Mesenchymal stem cell (in vitro differentiated cells and primary cell): ENCODE measurements at regions not wholly inside any gene's neighbourhood (a gene's known extent, or its start where the extent isn't known, plus 50 kb on each side); places are given as distances from the start of the nearest gene placed in this dataset.

Source experiments
- DNase-seq: peaks from one replicate; pipeline ENCODE4 v3.0.0-alpha.2; 2013
- H2AFZ ChIP-seq: one replicate; pipeline ENCODE4 v1.6.1; 2013; ENCODE audit warnings: low read depth, mild to moderate bottlenecking, control low read depth, inconsistent platforms, low read length, moderate library complexity
- H2AK5ac ChIP-seq: 2 replicates; pipeline ENCODE4 v1.6.1; 2013; ENCODE audit warnings: low read length, moderate library complexity, mild to moderate bottlenecking, inconsistent platforms; ENCODE audit not compliant: severe bottlenecking
- H2BK120ac ChIP-seq: one replicate; pipeline ENCODE4 v1.6.1; 2013; ENCODE audit warnings: low read depth, mild to moderate bottlenecking, inconsistent platforms, low read length, moderate library complexity
- H2BK12ac ChIP-seq, 2 experiments: one replicate each; pipeline ENCODE4 v1.6.1; 2013; ENCODE audit warnings: inconsistent platforms in 2 of 2, low read length in 2 of 2, mild to moderate bottlenecking in 2 of 2, moderate library complexity in 2 of 2, control low read depth in 1 of 2
- H2BK15ac ChIP-seq: one replicate; pipeline ENCODE4 v1.6.1; 2013; ENCODE audit warnings: mild to moderate bottlenecking, low read depth, inconsistent platforms; ENCODE audit not compliant: poor library complexity, severe bottlenecking
- H2BK5ac ChIP-seq: 2 replicates; pipeline ENCODE4 v1.6.1; 2013; ENCODE audit warnings: low read depth, mild to moderate bottlenecking, low read length, control low read depth, inconsistent platforms; ENCODE audit not compliant: poor library complexity, severe bottlenecking
- H3K14ac ChIP-seq, 2 experiments: one replicate each; pipeline ENCODE4 v1.6.1; 2013; ENCODE audit warnings: inconsistent platforms in 2 of 2, low read length in 2 of 2, control low read depth in 1 of 2, mild to moderate bottlenecking in 1 of 2, moderate library complexity in 1 of 2
- H3K18ac ChIP-seq, 2 experiments: one replicate each; pipeline ENCODE4 v1.6.1; 2013; ENCODE audit warnings: inconsistent platforms in 2 of 2, low read length in 2 of 2, control low read depth in 1 of 2, low read depth in 1 of 2, mild to moderate bottlenecking in 1 of 2
- H3K23ac ChIP-seq, 2 experiments: one replicate each; pipeline ENCODE4 v1.6.1; 2013; ENCODE audit warnings: inconsistent platforms in 2 of 2, low read length in 2 of 2, mild to moderate bottlenecking in 2 of 2, moderate library complexity in 2 of 2, control low read depth in 1 of 2
- H3K27ac ChIP-seq: 2 replicates; pipeline ENCODE4 v1.5.1; 2013; ENCODE audit warnings: mild to moderate bottlenecking, moderate library complexity, low read length, control low read depth, inconsistent platforms; ENCODE audit not compliant: poor library complexity, severe bottlenecking
- H3K27me3 ChIP-seq, 2 experiments: 2 replicates each; pipeline versions ENCODE4 v1.6.1 to v1.7.0; 2013; ENCODE audit warnings: low read length in 2 of 2, mild to moderate bottlenecking in 2 of 2, moderate library complexity in 2 of 2, control low read depth in 1 of 2, inconsistent platforms in 1 of 2; ENCODE audit not compliant: control insufficient read depth in 1 of 2, insufficient read depth in 1 of 2
- H3K36me3 ChIP-seq, 2 experiments: 2 replicates each; pipeline versions ENCODE4 v1.6.1 to v1.7.0; 2013; ENCODE audit warnings: low read length in 2 of 2, control low read depth in 1 of 2, inconsistent platforms in 1 of 2, low read depth in 1 of 2, mild to moderate bottlenecking in 1 of 2; ENCODE audit not compliant: insufficient read depth in 2 of 2, control insufficient read depth in 1 of 2
- H3K4ac ChIP-seq, 2 experiments: one replicate each; pipeline ENCODE4 v1.6.1; 2013; ENCODE audit warnings: inconsistent platforms in 2 of 2, low read length in 2 of 2, mild to moderate bottlenecking in 2 of 2, moderate library complexity in 2 of 2, control low read depth in 1 of 2, low read depth in 1 of 2
- H3K4me1 ChIP-seq: 2 replicates; pipeline ENCODE4 v1.6.1; 2013; ENCODE audit warnings: low read depth, low read length, control low read depth; ENCODE audit not compliant: control insufficient read depth, insufficient read depth
- H3K4me2 ChIP-seq: 2 replicates; pipeline ENCODE4 v1.6.1; 2013; ENCODE audit warnings: low read length, mild to moderate bottlenecking, inconsistent platforms; ENCODE audit not compliant: poor library complexity, severe bottlenecking
- H3K4me3 ChIP-seq, 2 experiments: 2 replicates each; pipeline versions ENCODE4 v1.5.1 to v1.7.0; 2013; ENCODE audit warnings: low read length in 2 of 2, mild to moderate bottlenecking in 2 of 2, control low read depth in 1 of 2, low read depth in 1 of 2; ENCODE audit not compliant: insufficient read depth in 1 of 2
- H3K79me1 ChIP-seq: replicated peaks from 2 replicates; pipeline ENCODE4 v1.6.1; 2013; ENCODE audit warnings: mild to moderate bottlenecking, control low read depth, low read length, inconsistent platforms; ENCODE audit not compliant: poor library complexity, severe bottlenecking
- H3K9ac ChIP-seq: 2 replicates; pipeline ENCODE4 v1.7.0; 2013; ENCODE audit warnings: mild to moderate bottlenecking, low read length, moderate library complexity
- H3K9me3 ChIP-seq: 2 replicates; pipeline ENCODE4 v1.7.0; 2013; ENCODE audit warnings: mild to moderate bottlenecking, low read length; ENCODE audit not compliant: control insufficient read depth
- H4K8ac ChIP-seq: one replicate; pipeline ENCODE4 v1.6.1; 2013; ENCODE audit warnings: inconsistent platforms, mild to moderate bottlenecking, low read length, moderate library complexity
- H4K91ac ChIP-seq: one replicate; pipeline ENCODE4 v1.6.1; 2013; ENCODE audit warnings: mild to moderate bottlenecking, low read length, inconsistent platforms
- WGBS: methylation state at CpG from one replicate; pipeline ENCODE4 v1.1.7; 2013; ENCODE audit warnings: mixed read lengths; 5-methylcytosine and 5-hydroxymethylcytosine counted together

DNA sequence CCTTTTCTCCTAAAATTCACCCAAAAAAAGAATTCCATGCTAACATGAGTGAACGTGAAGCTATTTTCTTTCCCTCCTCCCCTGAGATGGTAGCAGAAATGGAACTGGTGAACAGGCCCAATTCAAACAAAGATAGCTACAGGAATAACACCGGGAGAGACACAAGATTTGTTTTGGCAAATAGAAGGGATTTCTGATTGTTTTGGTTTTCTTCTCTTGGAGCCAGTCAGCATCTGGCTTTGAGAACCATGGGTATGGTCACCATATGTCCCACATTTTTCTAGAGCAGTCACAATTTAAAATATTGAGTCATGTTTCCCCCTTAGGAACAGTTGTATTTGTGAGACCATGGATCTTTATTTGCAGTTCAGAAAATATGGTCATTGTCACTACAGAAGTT is 214.1 kb downstream of the FAM76B start:
- H4K8ac ChIP-seq = no peak overlapping the region
- no peak overlapping the region for H2BK120ac ChIP-seq
- 90% methylated on average over 2 of the region's 2 CpGs for WGBS
- no peak overlapping the region for H3K14ac ChIP-seq
- H3K27me3 ChIP-seq = no peaks in the 10 kb centered on the region
- no peak for DNase-seq
- H3K79me1 ChIP-seq = no peaks in the 10 kb centered on the region
- H3K4me3 ChIP-seq = no peak overlapping the region
- no peak overlapping the region for H3K9ac ChIP-seq
- H2AK5ac ChIP-seq = no peak overlapping the region
- no peak overlapping the region for H2BK15ac ChIP-seq
- no peak overlapping the region for H4K91ac ChIP-seq
- H3K18ac ChIP-seq = no peak overlapping the region
- no peak overlapping the region for H3K4ac ChIP-seq
- no peaks in the 10 kb centered on the region for H3K36me3 ChIP-seq
- H3K4me2 ChIP-seq = no peak overlapping the region
- no peaks in the 10 kb centered on the region for H3K9me3 ChIP-seq
- no peak overlapping the region for H2BK5ac ChIP-seq
- H3K23ac ChIP-seq = no peak overlapping the region
- no peak overlapping the region for H3K27ac ChIP-seq
- H3K4me1 ChIP-seq = no peaks in the 10 kb centered on the region
- no peak overlapping the region for H2AFZ ChIP-seq
- no peak overlapping the region for H2BK12ac ChIP-seq

DNA sequence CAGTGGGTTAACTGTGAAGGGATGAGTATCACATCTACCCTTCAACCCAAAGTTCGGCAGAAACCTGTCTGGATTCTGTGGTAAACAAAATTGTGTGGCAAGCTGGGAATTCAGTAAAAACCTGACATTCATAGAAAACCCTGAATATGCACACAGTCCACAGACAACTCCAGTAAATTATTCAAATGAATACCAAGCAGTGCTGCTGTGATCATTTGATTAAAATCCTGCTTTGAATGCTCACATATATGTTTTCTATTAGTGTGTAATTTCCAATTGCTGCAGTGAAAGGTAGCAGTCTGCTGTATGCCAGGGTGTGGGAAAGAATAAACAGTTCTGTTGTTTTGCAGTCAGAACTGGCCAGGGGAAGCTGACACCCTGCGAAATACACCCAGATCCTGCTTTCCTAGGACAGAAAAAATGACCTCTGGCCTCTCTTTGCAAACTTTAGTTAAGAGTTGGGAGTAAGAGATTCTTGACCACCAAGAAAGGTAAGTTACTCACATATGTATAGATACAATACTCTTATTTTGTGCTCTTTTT is 217.8 kb downstream of the FAM76B start:
- Histone ChIP-seq H3K18ac (no peak overlapping the region), H3K9me3 (peaks cover 9% of the 10 kb centered on the region), H3K36me3 (no peaks in the 10 kb centered on the region), H3K4me1 (no peaks in the 10 kb centered on the region), H2BK5ac (no peak overlapping the region), H3K79me1 (no peaks in the 10 kb centered on the region), H2AFZ (no peak overlapping the region), H3K4me3 (no peak overlapping the region), H2BK120ac (no peak overlapping the region), H2BK12ac (no peak overlapping the region), H3K4ac (no peak overlapping the region), H3K23ac (no peak overlapping the region), H4K91ac (no peak overlapping the region), H2BK15ac (no peak overlapping the region), H3K4me2 (no peak overlapping the region), H3K14ac (no peak overlapping the region), H3K27me3 (no peaks in the 10 kb centered on the region), H3K27ac (no peak overlapping the region), H4K8ac (no peak overlapping the region), H2AK5ac (no peak overlapping the region), H3K9ac (no peak overlapping the region)
- no CpG with 5 or more reads among the region's 2 CpGs for WGBS
- DNase-seq = no peak

DNA sequence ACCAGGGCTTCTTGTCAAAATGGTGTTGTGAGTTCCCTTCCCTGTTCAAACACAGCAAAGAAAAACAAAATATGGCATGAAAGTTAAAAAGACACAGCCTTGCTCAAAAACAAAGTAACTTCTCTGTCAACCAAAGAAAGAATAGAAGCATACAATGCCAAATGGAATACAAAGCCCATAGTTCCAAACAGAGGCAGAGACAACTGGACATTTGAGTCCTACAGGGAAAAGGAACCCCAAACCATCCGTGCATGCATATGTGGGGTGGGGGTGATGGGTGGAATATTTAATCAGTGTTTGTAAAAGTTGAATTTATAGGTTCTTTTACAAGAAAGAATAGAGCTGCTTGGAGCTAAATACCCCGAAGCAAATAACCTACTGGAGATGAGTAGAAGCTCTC is 218.7 kb downstream of the FAM76B start:
- H3K79me1 ChIP-seq = no peaks in the 10 kb centered on the region
- H3K9ac ChIP-seq = no peak overlapping the region
- H3K4me1 ChIP-seq = no peaks in the 10 kb centered on the region
- no peak overlapping the region for H3K27ac ChIP-seq
- H2BK120ac ChIP-seq = no peak overlapping the region
- no peak overlapping the region for H2AK5ac ChIP-seq
- H4K8ac ChIP-seq = no peak overlapping the region
- H3K18ac ChIP-seq = no peak overlapping the region
- H3K27me3 ChIP-seq = no peaks in the 10 kb centered on the region
- no peak overlapping the region for H2AFZ ChIP-seq
- no peak overlapping the region for H3K4me2 ChIP-seq
- no peak overlapping the region for H3K4ac ChIP-seq
- WGBS = 97% methylated on average over 2 of the region's 2 CpGs
- DNase-seq = no peak
- H3K4me3 ChIP-seq = no peak overlapping the region
- no peak overlapping the region for H2BK12ac ChIP-seq
- H3K36me3 ChIP-seq = no peaks in the 10 kb centered on the region
- H3K14ac ChIP-seq = no peak overlapping the region
- H2BK15ac ChIP-seq = no peak overlapping the region
- H3K9me3 ChIP-seq = peaks cover 9% of the 10 kb centered on the region
- H4K91ac ChIP-seq = no peak overlapping the region
- H2BK5ac ChIP-seq = no peak overlapping the region
- H3K23ac ChIP-seq = no peak overlapping the region

DNA sequence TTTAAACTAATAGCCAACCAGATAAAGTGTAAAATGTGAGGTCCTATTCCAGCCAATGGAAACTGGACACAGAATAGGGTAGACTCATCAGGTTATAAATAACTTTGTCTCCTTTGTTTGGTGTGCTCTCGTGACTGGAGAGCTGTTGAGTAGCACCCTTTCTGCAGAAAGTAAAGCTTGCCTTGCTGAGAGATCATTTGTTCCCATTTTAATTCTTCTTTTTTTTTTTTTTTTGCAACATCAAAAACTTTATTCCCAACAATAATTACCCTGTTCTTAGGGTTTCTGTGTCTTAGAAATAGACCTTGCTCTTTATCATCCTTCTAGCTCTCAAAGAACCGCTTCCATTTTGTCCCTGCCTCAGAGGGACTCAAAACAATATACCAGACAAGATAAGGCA is 220.4 kb downstream of the FAM76B start:
- no peak overlapping the region for H3K4ac ChIP-seq
- H2BK12ac ChIP-seq = no peak overlapping the region
- H3K18ac ChIP-seq = no peak overlapping the region

More for the DNA sequence above, 220.4 kb downstream of the FAM76B start:
- H3K14ac ChIP-seq = no peak overlapping the region
- no peaks in the 10 kb centered on the region for H3K4me1 ChIP-seq
- H3K27ac ChIP-seq = no peak overlapping the region
- no peak overlapping the region for H2AFZ ChIP-seq
- H2BK15ac ChIP-seq = no peak overlapping the region
- no peak overlapping the region for H3K23ac ChIP-seq
- H3K9me3 ChIP-seq = peaks cover 9% of the 10 kb centered on the region
- DNase-seq = no peak
- H2BK120ac ChIP-seq = no peak overlapping the region
- H3K79me1 ChIP-seq = no peaks in the 10 kb centered on the region
- H3K9ac ChIP-seq = no peak overlapping the region
- H3K36me3 ChIP-seq = no peaks in the 10 kb centered on the region
- no peak overlapping the region for H3K4me2 ChIP-seq
- WGBS = 66% methylated on average over 2 of the region's 2 CpGs
- H3K27me3 ChIP-seq = no peaks in the 10 kb centered on the region
- no peak overlapping the region for H4K8ac ChIP-seq
- H3K4me3 ChIP-seq = no peak overlapping the region
- H2AK5ac ChIP-seq = no peak overlapping the region
- no peak overlapping the region for H2BK5ac ChIP-seq
- no peak overlapping the region for H4K91ac ChIP-seq
